ENCODE measurements at regions not wholly inside any gene's neighbourhood (a gene's known extent, or its start where the extent isn't known, plus 50 kb on each side); places are given as distances from the start of the nearest gene placed in this dataset.

DNA sequence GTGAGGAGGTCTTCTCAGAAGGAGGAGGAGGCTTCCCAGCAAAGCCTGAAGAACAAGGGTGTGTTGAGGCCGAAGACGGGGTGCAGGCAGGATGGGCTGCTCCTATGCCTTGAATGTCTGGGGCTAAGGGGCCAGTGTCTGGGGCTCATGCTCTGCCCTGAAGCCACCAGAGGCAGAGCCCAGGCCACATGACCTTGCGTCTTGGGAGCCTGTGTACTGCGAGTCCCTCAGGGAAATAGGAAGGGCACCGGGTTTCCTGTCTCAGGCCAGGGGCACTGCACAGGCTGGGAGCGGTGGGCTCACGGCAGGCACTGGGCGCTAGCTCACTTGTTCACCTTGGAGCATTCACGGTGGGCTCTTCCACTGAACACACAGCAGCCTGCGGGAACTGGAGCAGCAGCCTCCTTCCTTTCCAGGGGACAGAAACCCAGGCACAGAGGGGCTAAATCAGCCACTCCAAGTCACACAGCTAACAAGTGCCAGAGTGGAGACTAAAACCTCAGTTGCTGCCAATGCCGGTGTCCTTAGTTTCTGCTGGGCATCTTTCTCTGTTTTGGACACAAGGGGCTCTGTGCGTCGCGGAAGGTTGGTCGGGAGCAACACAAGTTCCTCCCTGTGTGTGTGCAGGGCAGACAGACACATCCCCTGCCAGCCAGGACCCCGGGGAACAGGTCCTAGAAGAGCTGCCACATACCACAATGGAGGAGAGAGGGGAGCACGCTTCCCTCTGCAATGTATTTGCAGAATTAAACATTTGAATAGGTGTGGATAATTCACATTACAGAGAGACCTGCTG lies 104.8 kb upstream of the C1orf174 start:
- TF ChIP-seq, protein P1, sequence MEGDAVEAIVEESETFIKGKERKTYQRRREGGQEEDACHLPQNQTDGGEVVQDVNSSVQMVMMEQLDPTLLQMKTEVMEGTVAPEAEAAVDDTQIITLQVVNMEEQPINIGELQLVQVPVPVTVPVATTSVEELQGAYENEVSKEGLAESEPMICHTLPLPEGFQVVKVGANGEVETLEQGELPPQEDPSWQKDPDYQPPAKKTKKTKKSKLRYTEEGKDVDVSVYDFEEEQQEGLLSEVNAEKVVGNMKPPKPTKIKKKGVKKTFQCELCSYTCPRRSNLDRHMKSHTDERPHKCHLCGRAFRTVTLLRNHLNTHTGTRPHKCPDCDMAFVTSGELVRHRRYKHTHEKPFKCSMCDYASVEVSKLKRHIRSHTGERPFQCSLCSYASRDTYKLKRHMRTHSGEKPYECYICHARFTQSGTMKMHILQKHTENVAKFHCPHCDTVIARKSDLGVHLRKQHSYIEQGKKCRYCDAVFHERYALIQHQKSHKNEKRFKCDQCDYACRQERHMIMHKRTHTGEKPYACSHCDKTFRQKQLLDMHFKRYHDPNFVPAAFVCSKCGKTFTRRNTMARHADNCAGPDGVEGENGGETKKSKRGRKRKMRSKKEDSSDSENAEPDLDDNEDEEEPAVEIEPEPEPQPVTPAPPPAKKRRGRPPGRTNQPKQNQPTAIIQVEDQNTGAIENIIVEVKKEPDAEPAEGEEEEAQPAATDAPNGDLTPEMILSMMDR (IDR thresholded peaks at IDR 0.05), result no peak
- no peak for TF ChIP-seq POLR2A (IDR thresholded peaks at IDR 0.05)
